Raji (cell line): ENCODE measurements at regions not wholly inside any gene's neighbourhood (a gene's known extent, or its start where the extent isn't known, plus 50 kb on each side); places are given as distances from the start of the nearest gene placed in this dataset.

Experiments
- POLR2A ChIP-seq: IDR thresholded peaks from 2 replicates; pipeline ENCODE4 v1.6.1; 2011; ENCODE audit warnings: low read depth, low read length, control low read depth; ENCODE audit not compliant: insufficient read depth

DNA sequence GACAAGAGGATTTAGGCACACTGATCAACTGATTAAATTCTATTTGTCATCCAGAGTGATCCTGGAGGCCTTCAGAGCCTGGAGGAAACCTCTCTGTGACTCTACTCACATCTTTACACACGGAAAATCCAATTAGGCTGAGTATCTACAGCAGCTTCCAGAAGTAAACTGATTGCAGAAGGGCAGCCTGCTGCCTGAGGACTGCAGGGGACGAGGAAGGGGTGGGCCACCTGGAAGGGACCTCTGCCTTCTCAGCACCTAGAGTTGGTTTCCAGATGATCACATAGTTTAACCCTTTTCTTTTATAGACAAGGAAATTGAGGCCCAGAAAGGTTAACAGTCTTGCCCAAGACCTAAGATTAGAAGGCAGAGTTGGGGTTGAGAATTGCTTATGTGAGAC is 206.1 kb downstream of the DAD1 start:
- no peak for TF ChIP-seq POLR2A

DNA sequence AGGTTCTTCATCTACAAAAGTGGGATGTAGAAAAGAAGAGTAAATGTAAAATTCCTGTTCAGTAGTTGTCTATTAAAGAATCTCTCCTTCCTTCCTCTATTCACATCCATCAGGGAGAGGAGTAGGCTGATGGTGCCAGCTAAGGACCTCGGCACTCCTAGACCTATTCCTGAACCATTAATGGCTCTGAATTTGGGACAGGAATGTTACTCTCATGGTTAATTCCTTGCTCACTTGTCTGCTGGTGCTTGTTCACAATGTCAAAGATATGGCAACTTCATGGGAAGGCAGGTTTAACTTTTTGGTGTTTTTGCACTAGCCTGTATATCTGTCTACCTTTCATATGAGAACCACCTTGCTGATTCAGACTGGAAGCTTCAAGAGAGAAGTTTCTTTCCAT is 206.6 kb downstream of the DAD1 start:
- no peak for TF ChIP-seq POLR2A

DNA sequence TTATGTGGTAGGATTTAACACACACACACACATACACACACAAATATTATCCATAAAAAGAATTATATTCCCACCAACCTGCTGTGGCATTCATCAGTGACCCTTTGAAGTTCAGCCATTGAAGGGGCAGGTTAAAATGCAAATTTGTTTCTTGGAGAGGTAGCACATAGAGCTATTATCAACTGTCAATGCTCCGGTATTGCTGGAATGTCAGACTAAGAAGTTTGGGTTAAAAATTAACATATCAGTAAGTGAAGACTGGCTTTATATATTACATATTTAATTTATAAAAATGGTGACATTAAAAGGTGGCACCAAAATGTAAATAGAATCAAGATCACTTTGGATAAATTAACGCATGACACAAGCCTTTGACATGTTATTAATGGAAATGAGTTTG is 207.3 kb downstream of the DAD1 start:
- no peak for TF ChIP-seq POLR2A

DNA sequence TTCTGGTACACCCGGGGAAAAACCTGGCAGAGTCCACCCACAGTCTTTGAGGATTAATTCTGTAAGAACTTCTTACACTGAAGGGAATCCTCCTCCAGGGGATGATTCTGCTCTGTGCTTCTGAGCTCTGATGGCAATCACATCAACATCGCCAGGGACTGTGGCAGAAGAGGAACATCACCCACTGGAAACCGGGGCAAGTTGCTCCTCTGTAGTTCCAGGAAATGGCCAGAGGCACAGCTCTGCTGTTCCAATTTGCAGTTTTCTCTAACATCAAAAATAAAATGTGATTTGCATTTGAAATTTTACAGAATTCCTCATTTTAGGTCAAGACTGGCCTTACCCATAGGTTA is 207.6 kb downstream of the DAD1 start:
- no peak for TF ChIP-seq POLR2A

DNA sequence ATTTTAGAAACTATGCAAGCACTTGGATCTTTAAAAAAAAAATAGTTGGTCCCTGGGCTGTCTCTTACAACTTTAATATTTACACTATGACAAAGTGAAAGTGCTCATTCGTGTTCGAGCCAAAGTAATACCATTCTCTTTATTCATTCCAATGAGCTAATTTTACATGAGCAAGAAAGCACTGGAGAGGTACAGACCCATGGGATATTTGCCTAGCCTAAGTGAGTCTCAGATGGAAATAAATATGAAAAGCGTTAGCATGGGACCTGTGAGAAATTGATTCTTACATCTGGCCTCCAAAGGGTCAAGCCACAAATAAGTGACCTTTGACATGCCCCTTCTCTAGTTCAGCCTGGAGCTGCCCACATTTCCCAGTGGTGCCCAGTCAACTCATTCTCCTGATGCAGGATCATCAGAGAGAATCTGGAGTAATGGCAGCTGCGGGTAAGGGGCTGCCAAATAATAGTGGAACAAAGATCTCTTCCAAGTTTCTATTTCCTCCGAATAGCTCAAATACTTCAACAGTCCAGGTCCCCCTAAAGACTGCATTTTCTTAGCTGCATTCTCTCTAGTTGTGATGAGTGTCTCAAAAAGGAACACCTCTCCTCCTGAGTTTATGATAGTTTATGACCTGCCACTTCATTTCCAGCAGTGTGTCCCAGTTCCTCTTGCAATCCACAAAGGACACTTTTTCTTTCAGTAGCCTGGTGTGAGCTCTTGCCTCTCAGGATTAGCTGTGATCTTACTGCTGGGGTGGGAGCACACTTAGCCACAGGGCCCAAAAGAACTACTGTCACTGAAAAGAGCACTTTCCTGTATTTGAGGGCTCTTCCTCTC is 208.2 kb downstream of the DAD1 start:
- TF ChIP-seq POLR2A: no peak

DNA sequence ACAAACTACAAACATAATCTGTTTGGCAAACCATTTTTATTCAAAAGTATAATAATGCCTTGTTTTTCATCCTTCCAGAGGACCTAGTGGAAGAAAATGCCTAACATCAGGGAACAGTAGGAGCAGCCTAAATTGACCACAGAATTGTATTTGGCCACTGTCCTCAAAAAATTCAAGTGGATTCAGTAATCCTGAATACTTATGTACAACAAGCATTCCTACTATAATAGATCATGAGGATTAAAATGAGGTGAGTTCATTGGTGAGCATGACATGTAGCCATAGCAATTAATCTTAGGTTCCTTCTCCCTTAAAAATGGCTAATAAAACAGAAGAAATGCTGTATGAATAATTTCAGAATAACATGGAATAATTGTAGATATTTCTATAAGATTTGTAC is 209.3 kb downstream of the DAD1 start:
- no peak for TF ChIP-seq POLR2A

DNA sequence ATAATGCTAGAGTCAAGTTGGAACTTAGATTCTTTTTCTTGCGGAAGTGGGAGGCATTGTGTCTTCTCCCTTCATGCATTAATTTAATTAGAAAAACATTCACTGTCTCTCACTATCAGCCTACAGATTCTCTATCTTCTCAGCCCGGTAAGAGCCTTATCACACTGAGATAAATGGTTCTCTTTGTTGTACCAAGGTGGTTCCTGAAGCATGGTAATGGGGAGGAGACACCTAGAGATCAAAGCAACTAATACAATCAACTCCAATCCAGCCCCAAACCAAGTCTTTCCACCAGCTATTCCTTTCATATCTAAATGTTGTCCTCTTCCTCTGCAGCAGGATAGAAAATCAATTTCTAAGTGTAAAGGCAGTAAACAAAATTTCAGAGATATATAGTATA is 210.8 kb downstream of the DAD1 start:
- TF ChIP-seq POLR2A: no peak

DNA sequence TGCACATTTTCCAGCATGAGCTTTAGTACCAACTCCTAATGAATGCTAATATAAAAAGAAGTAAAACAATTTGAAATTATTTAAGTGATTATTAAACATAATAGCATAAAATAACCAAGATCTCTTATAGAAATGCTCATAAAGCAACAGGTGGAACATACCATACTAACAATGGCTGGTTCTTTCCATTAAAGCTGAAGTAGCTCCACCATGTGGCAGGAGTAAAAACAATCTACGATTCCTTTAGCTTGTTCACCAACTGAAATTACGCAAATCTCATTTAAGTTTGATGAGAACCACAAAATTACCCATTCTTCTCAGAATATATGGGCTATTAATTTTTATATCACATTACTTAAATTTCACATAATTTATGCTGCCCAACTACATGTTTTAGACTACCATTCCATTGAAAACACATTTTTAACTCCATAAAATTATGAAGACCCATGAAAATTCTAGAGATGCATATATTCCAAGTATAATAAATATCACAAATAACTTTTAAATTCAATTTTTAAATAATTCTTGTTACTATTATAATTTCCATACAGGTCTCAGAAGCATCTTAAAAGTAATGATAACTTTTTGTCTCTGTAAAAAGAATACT is 213.6 kb downstream of the DAD1 start:
- no peak for TF ChIP-seq POLR2A

DNA sequence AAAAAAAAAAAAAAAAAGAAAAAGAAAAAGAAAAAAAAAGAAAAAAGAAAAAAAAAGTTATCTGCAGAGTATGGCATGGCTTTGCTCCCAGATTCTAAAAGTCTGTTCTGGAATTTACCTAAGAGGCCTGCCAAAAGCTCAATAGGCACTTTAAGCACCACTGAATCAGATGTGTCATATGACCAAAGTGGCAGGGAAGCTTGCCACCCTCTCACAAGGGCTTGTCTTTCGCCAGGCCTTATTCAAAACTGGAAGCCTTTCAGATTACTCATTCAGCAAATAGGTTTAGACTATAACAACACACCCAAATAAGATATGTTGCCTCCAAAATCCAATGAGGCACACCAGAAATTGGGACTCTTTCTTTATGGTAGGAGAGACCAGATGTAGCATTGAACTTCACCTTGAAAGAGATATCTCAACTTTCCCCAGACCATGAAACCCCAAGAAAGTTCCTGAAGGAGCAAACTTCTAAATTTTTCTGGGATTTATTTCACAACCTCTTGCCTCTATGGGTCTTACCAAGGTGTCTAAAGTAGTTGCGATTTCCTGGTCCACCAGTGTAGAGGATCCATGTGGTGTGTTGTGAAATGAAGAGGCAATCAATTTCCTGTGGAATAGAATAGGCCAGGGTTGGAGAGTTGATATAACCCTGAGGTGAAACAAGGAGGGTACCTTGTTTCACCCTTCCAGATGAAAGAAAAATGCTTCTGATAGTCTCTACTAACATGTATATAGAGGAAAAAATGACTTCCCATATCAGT is 218.8 kb downstream of the DAD1 start:
- no peak for TF ChIP-seq POLR2A

DNA sequence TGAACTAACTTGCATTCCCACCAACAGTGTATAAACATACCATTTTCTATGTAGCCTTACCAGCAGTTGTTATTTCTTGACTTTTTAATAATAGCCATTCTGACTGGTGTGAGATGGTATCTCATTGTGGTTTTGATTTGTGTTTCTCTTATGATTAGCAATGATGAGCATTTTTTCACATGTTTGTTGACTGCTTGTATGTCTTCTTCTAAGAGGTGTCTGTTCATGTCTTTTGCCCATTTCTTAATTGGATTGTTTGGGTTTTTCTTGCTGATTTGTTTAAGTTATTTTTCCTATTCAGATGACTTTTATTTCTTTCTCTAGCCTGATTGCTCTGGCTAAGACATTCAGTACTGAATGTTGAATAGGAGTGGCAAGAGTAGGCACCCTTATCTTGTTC is 230.3 kb downstream of the DAD1 start:
- no peak for TF ChIP-seq POLR2A

DNA sequence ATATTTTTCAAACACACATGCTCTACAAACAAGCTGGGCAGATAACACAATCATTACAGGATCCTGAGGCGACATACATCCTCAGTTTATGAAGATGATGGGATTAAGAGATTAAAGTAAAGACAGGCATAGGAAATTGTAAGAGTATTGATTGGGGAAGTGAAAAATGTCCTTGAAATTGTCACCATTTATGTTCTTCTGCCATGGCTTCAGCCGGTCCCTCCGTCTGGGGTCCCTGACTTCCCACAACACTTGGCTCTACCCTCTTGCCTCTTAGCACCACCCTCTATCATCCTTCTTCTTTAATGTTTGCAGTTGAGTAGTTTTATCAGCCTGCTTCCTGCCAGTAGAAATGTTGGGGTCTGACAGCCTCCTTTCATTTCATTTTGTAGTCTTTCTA is 244.4 kb downstream of the DAD1 start:
- TF ChIP-seq POLR2A: no peak

DNA sequence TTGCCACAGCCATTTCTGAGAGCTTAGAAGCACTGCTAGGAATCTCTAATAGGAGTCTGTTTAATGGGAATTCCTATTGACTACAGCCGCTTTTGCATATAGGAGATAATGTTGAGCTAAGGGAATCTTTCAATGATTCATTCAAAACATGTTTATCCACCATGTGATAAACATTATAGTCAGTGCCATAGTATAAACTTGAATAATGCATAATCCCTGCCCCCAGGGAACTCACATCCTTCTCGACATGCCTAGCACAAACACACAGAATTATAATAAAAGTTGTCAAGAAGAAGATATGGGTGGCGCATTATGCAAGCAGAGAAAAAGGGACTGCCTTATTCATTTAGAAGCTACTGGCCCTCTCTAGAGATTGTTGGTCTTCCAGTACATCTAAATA is 248.0 kb downstream of the DAD1 start:
- TF ChIP-seq POLR2A: no peak

DNA sequence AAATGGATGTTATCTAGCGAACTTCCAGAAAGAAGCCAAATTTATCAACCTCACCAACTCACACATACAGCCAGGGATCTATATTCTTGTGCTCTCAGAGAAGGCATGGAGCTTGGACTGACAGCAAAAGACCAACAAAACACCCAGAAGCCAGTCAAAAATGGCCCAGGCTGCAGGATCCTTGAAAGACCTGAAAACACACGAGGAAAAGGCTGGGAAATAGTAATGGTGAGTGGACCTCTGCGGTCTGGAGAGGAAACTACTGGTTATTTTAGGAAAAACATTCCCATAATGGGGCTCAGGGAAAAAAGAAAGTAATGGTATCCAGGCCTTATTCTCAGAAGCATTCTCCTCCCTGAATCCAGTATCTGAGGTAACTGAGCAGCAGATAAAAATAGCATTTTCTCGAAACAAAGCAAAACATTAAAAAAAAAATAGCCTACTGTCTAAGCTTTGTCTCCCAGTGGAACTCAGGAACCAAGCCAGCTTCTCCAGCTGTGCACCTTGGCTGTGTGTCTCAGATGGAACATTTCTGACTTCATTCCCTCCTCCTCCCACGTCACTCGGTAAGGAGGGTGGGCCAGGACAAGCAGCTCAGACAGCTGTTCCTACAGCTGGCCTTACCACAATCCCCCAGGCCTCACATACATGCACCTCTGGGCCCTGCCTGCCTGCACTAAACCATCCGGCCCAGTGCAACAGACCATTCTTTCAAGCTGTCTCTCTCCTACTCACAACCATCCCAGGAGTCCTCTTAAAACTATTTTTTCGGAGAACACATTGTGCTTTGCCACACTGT is 249.9 kb downstream of the DAD1 start:
- no peak for TF ChIP-seq POLR2A

DNA sequence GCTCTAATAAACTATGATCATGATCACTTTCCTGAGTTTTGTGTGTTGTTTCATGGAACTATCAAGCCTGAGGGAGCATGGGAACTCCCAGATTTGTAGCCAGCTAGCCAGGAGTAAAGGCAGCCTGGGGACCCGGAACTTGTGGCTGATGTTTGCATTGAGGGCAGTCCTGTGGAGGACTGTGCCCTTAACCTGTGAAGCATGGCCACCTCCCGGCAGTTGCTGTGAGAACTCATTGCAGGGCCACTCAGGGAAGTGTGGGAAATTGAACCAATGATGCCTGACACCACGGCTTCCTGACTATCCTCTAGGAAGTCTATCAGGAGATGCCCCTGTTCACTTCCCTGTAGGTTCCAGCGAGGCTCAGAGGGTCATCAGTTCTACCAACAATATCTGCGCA is 250.6 kb downstream of the DAD1 start:
- no peak for TF ChIP-seq POLR2A

DNA sequence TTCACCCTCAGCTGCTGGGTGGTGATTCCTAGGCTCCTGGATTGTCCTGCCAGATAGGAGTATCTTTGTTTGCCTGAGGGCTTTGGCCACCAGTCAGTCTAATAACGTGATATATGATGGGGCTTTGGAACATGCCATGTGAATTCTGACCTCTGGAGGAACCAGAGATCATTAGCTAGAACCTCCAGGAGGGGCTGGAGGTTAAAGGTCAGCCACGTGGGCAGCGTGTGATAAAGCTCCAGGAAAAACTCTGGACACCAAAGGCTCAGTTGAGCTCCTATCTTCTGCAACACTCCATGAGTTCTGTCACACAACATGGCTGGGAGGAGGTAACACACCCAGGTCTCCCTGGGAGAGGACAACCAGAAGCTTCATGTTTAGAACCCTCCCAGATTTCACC is 251.1 kb downstream of the DAD1 start:
- no peak for TF ChIP-seq POLR2A
